T-helper 1 cell treated with Interleukin-12 subunit alpha and Interleukin-12 subunit beta and Interleukin-4 antibody, amounts not matched to agents 30 μg/mL and 1 μg/mL, for 36 hours (primary cell): ENCODE measurements at regions not wholly inside any gene's neighbourhood (a gene's known extent, or its start where the extent isn't known, plus 50 kb on each side); places are given as distances from the start of the nearest gene placed in this dataset.

ENCODE experiments used
- H3K27ac Mint-ChIP-seq: one replicate; pipeline ENCODE4 v1.8.0; 2021; ENCODE audit warnings: mild to moderate bottlenecking, mixed read lengths
- H3K27me3 Mint-ChIP-seq: one replicate; pipeline ENCODE4 v1.8.0; 2021; ENCODE audit warnings: low read depth, mixed read lengths
- H3K36me3 Mint-ChIP-seq: one replicate; pipeline ENCODE4 v1.8.0; 2021; ENCODE audit warnings: low read depth, mixed read lengths
- H3K4me1 Mint-ChIP-seq: one replicate; pipeline ENCODE4 v1.8.0; 2021; ENCODE audit warnings: low read depth, mixed read lengths
- H3K4me3 Mint-ChIP-seq: one replicate; pipeline ENCODE4 v1.8.0; 2021; ENCODE audit warnings: mild to moderate bottlenecking, moderate library complexity, mixed read lengths
- H3K9me3 Mint-ChIP-seq: one replicate; pipeline ENCODE4 v1.8.0; 2021; ENCODE audit warnings: mixed read lengths

- H3K9me3 Mint-ChIP-seq, result peaks cover 10% of the 10 kb centered on the region
- no peak overlapping the region for H3K4me3 Mint-ChIP-seq
- no peaks in the 10 kb centered on the region for H3K36me3 Mint-ChIP-seq
- no peaks in the 10 kb centered on the region for H3K4me1 Mint-ChIP-seq
- no peak overlapping the region for H3K27ac Mint-ChIP-seq
- H3K27me3 Mint-ChIP-seq, result no peaks in the 10 kb centered on the region
These were observed 316.4 kb downstream of the NOVA1 start for GRCh38 chr14:26281280-26281998.

GRCh38 chr14:26276757-26277156 is 321.1 kb downstream of the NOVA1 start:
- Mint-ChIP-seq H3K36me3 (no peaks in the 10 kb centered on the region), H3K9me3 (peaks cover 7% of the 10 kb centered on the region), H3K4me3 (no peak overlapping the region), H3K27ac (no peak overlapping the region), H3K4me1 (no peaks in the 10 kb centered on the region), H3K27me3 (no peaks in the 10 kb centered on the region)

- no peaks in the 10 kb centered on the region for H3K36me3 Mint-ChIP-seq
- no peak overlapping the region for H3K27ac Mint-ChIP-seq
- no peaks in the 10 kb centered on the region for H3K4me1 Mint-ChIP-seq
- H3K4me3 Mint-ChIP-seq, result no peak overlapping the region
- H3K9me3 Mint-ChIP-seq, result peaks cover 13% of the 10 kb centered on the region
- no peaks in the 10 kb centered on the region for H3K27me3 Mint-ChIP-seq
These were observed 332.6 kb downstream of the NOVA1 start for GRCh38 chr14:26265170-26265685.

DNA sequence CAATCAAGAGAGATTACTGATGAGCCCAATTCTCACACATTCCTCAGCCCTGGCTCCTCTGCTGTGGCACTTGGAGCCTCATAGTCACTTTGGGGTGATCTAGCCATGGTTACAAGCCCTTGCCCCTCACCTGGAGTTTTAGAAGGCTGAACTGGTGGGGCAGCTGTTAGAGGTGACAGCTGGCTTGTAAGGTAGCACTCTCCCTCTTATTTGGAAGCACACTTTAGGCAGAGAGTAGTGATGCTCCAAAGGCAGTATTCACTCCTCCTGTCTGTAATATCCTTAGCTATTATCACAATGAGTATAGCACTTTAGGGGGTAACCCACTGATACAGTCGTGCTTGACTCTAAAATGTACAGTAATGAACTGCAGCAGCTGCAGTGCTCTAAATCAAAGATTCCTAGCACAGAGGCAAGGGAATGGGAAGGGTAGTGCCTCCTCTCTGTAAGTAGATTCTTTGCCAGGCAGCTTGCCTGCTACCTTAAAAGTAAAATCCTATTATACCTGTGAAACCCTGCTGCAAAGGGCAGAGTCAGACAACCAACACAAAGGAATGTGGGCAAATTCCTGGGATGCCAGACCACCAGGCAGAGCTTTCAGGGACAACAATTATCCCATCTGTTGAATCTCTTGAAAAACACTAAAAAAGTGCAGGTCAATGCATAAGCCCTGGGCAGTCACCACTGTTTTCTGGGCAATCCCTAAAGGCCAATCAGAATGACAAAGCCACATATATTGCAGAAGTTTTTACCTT is 336.3 kb downstream of the NOVA1 start:
- Mint-ChIP-seq H3K27ac (no peak overlapping the region), H3K4me3 (no peak overlapping the region), H3K4me1 (no peaks in the 10 kb centered on the region), H3K9me3 (peaks cover 12% of the 10 kb centered on the region), H3K36me3 (no peaks in the 10 kb centered on the region), H3K27me3 (no peaks in the 10 kb centered on the region)

DNA sequence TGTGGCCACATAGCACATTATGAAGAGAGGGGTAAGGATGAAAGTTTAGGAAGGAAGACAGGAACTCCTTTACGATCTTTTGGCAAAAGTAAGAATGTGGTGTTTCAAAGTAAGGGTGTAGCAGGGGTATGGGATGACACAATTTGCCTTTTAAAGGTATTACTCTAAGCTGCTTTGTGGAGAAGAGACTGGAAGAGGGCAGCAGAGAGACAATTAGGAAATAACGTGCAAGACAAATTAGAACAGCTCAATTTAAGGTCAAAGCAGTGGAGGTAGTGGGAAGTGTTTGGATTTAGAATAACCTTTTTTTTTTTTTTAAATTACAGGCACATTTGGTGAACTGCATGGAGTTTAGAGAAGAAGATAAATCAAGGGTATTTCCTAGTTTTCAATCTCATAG is 342.6 kb downstream of the NOVA1 start:
- no peak overlapping the region for H3K27ac Mint-ChIP-seq
- no peaks in the 10 kb centered on the region for H3K4me1 Mint-ChIP-seq
- H3K9me3 Mint-ChIP-seq, result peaks cover 27% of the 10 kb centered on the region
- no peak overlapping the region for H3K4me3 Mint-ChIP-seq
- no peaks in the 10 kb centered on the region for H3K36me3 Mint-ChIP-seq
- no peaks in the 10 kb centered on the region for H3K27me3 Mint-ChIP-seq

GRCh38 chr14:26252176-26252575 is 345.7 kb downstream of the NOVA1 start:
- no peaks in the 10 kb centered on the region for H3K4me1 Mint-ChIP-seq
- no peak overlapping the region for H3K27ac Mint-ChIP-seq
- H3K27me3 Mint-ChIP-seq, result no peaks in the 10 kb centered on the region
- peaks cover 32% of the 10 kb centered on the region for H3K9me3 Mint-ChIP-seq
- no peaks in the 10 kb centered on the region for H3K36me3 Mint-ChIP-seq
- H3K4me3 Mint-ChIP-seq, result no peak overlapping the region

DNA sequence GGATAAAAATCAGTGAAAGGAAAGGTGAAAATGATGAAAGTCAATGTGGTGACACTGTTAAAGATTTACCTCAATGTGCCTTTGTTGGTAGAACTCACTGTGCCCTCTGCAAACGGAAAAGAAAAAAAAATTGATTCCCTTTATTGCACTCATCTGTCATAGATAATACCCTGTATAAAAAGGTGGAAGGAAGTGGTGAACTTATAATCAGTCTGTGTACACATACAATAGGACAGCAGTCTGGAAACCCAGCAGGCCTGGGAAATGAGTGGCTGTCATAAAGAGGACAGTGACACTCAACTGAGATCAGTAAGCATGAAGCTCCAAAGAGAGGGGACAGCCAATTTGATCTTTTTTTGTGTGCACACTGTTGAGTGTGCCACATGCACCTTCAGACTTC is 364.7 kb downstream of the NOVA1 start:
- Mint-ChIP-seq H3K36me3 (no peaks in the 10 kb centered on the region), H3K4me1 (no peaks in the 10 kb centered on the region), H3K27me3 (no peaks in the 10 kb centered on the region), H3K4me3 (no peak overlapping the region), H3K9me3 (peaks cover 3% of the 10 kb centered on the region), H3K27ac (no peak overlapping the region)

DNA sequence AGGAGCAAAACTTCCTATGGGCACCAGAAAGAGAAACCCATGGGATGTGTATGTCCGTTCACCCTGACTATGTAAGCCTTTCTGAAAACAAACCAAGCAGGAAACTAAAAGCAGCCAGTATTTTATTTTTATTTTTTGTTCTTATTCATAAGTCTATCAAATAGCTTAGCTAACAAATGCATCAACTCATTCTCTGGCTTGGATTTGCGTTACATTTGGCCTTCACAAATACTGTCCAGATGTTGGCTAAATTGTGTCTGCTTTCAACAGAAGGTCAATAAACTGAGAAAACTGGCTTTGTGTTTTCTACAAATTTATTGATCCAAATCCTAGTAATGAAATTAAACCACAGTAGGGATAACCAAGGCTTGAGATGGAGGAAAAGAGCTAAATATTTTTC is 379.0 kb downstream of the NOVA1 start:
- Mint-ChIP-seq H3K36me3 (no peaks in the 10 kb centered on the region), H3K4me1 (no peaks in the 10 kb centered on the region), H3K27ac (peak overlapping the region; percentile 28), H3K27me3 (no peaks in the 10 kb centered on the region), H3K4me3 (no peak overlapping the region), H3K9me3 (peaks cover 11% of the 10 kb centered on the region)

- Mint-ChIP-seq H3K36me3 (no peaks in the 10 kb centered on the region), H3K27ac (no peak overlapping the region), H3K4me1 (no peaks in the 10 kb centered on the region), H3K27me3 (no peaks in the 10 kb centered on the region), H3K9me3 (peaks cover 14% of the 10 kb centered on the region), H3K4me3 (no peak overlapping the region)
These were observed 380.1 kb downstream of the NOVA1 start for GRCh38 chr14:26217778-26218177.

- peaks cover 16% of the 10 kb centered on the region for H3K9me3 Mint-ChIP-seq
- no peak overlapping the region for H3K27ac Mint-ChIP-seq
- H3K36me3 Mint-ChIP-seq, result no peaks in the 10 kb centered on the region
- H3K4me1 Mint-ChIP-seq, result no peaks in the 10 kb centered on the region
- H3K27me3 Mint-ChIP-seq, result no peaks in the 10 kb centered on the region
- no peak overlapping the region for H3K4me3 Mint-ChIP-seq
These were observed 381.0 kb downstream of the NOVA1 start for GRCh38 chr14:26216786-26217185.

GRCh38 chr14:26213846-26214575 is 383.8 kb downstream of the NOVA1 start:
- Mint-ChIP-seq H3K9me3 (peaks cover 18% of the 10 kb centered on the region), H3K36me3 (no peaks in the 10 kb centered on the region), H3K27ac (no peak overlapping the region), H3K4me3 (no peak overlapping the region), H3K27me3 (no peaks in the 10 kb centered on the region), H3K4me1 (no peaks in the 10 kb centered on the region)

DNA sequence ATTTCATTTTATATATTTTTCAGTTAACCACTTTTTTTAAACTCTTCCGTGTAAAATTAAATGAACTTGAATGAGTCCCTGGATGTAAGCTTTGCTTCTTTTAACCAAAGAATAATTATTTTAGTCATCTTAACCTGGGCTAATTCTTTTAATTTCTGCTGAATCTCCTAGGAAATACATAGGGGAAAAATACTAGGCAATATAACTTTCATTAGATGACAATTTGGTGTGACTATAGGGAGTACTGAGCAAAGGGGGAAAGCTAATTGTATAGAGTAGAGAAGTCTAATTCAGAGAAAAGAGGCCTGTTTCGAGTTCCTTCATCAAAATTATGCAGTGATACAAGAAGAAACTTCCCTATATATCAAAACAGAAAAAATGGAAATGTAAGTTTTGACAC is 388.1 kb downstream of the NOVA1 start:
- Mint-ChIP-seq H3K27me3 (peaks cover 14% of the 10 kb centered on the region), H3K36me3 (no peaks in the 10 kb centered on the region), H3K4me3 (no peak overlapping the region), H3K9me3 (peaks cover 15% of the 10 kb centered on the region), H3K27ac (no peak overlapping the region), H3K4me1 (no peaks in the 10 kb centered on the region)

GRCh38 chr14:26206640-26207039 is 391.2 kb downstream of the NOVA1 start:
- Mint-ChIP-seq H3K27me3 (peaks cover 21% of the 10 kb centered on the region), H3K4me1 (no peaks in the 10 kb centered on the region), H3K36me3 (no peaks in the 10 kb centered on the region), H3K27ac (no peak overlapping the region), H3K9me3 (peaks cover 11% of the 10 kb centered on the region), H3K4me3 (no peak overlapping the region)

DNA sequence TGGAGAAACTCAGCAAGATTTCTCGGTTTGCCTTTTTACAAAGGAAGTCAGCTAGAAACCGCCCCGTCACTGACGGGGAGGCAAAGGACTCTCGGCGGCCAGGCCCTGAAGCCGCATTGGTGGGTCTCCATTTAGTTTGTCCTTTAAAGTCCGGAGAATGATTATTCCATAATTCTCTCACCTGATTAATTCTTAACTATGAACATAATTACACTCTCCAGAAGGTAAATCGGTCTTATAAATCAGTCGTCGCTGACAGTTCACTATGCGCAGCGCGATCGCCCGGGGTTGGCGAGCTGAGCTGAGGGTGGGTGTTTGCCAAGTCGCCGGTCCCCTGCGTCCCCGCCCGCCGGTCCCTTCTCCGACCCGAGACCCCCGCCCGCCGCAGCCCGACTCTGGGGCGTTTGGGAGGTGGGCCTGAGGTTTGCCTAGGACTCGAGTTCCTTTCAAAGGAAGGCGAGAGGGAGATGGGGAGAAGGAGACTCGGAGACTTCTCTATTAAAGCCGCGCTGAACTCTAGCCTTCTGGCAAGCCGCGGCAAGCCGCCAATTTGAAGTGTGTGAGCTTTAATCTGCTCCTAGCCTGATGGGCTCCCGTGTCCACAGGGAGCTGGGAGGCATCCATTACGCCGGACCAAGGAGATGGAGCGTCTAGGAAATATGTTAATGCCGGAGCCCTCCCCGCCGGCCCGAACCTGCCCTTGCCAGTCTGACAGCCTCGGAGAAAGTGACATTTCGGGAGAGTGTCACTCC is 392.9 kb downstream of the NOVA1 start:
- H3K27ac Mint-ChIP-seq, result no peak overlapping the region
- H3K9me3 Mint-ChIP-seq, result peaks cover 12% of the 10 kb centered on the region
- peaks cover 21% of the 10 kb centered on the region for H3K27me3 Mint-ChIP-seq
- H3K4me3 Mint-ChIP-seq, result no peak overlapping the region
- no peaks in the 10 kb centered on the region for H3K36me3 Mint-ChIP-seq
- H3K4me1 Mint-ChIP-seq, result no peaks in the 10 kb centered on the region
